ENCODE measurements at regions not wholly inside any gene's neighbourhood (a gene's known extent, or its start where the extent isn't known, plus 50 kb on each side); places are given as distances from the start of the nearest gene placed in this dataset.
"Not testable (repeated sequence)": the region's sequence is repeated elsewhere in the genome, so short reads cannot be mapped to it uniquely, and the experiment has no call there.

- DNase-seq: no peak
These were observed 769.8 kb upstream of the MIR17HG start for GRCh38 chr13:90577726-90578125.

- DNase-seq: no peak
These were observed 762.1 kb upstream of the MIR17HG start for GRCh38 chr13:90585392-90585791.

- DNase-seq: no peak
These were observed 756.1 kb upstream of the MIR17HG start for GRCh38 chr13:90591260-90591926.

GRCh38 chr13:90591927-90592268 is 755.6 kb upstream of the MIR17HG start:
- DNase-seq: no peak

GRCh38 chr13:90592943-90593342 is 754.5 kb upstream of the MIR17HG start:
- no peak for DNase-seq

GRCh38 chr13:90594681-90595080 is 752.8 kb upstream of the MIR17HG start:
- DNase-seq: no peak

- no peak for DNase-seq
These were observed 741.8 kb upstream of the MIR17HG start for GRCh38 chr13:90605664-90606063.

GRCh38 chr13:90606921-90607320 is 740.6 kb upstream of the MIR17HG start:
- not testable (repeated sequence) for DNase-seq

GRCh38 chr13:90612391-90612790 is 735.1 kb upstream of the MIR17HG start:
- no peak for DNase-seq

- DNase-seq: no peak
These were observed 734.3 kb upstream of the MIR17HG start for GRCh38 chr13:90613076-90613795.

- no peak for DNase-seq
These were observed 732.3 kb upstream of the MIR17HG start for GRCh38 chr13:90615236-90615635.

GRCh38 chr13:90615767-90616166 is 731.7 kb upstream of the MIR17HG start:
- DNase-seq: no peak

- no peak for DNase-seq
These were observed 729.4 kb upstream of the MIR17HG start for GRCh38 chr13:90618133-90618532.

GRCh38 chr13:90622541-90622940 is 724.9 kb upstream of the MIR17HG start:
- no peak for DNase-seq

- no peak for DNase-seq
These were observed 724.0 kb upstream of the MIR17HG start for GRCh38 chr13:90623318-90624011.

- no peak for DNase-seq
These were observed 719.7 kb upstream of the MIR17HG start for GRCh38 chr13:90627813-90628212.

GRCh38 chr13:90628471-90628870 is 719.0 kb upstream of the MIR17HG start:
- DNase-seq: no peak

- DNase-seq: no peak
These were observed 716.8 kb upstream of the MIR17HG start for GRCh38 chr13:90630716-90631115.

- no peak for DNase-seq
These were observed 715.3 kb upstream of the MIR17HG start for GRCh38 chr13:90632184-90632583.

GRCh38 chr13:90633849-90634248 is 713.6 kb upstream of the MIR17HG start:
- no peak for DNase-seq

GRCh38 chr13:90640976-90641375 is 706.5 kb upstream of the MIR17HG start:
- no peak for DNase-seq

GRCh38 chr13:90641884-90642283 is 705.6 kb upstream of the MIR17HG start:
- DNase-seq: no peak

GRCh38 chr13:90645582-90645981 is 701.9 kb upstream of the MIR17HG start:
- DNase-seq: no peak

- no peak for DNase-seq
These were observed 699.0 kb upstream of the MIR17HG start for GRCh38 chr13:90648497-90648896.
